CD4-positive, alpha-beta T cell treated with Interleukin-12 subunit alpha and Interleukin-12 subunit beta, for 1 hour (primary cell): ENCODE measurements at regions not wholly inside any gene's neighbourhood (a gene's known extent, or its start where the extent isn't known, plus 50 kb on each side); places are given as distances from the start of the nearest gene placed in this dataset.

Source experiments
- DNase-seq: peaks from one replicate; pipeline ENCODE4 v3.0.0-alpha.2; 2020

GRCh38 chr2:156083763-156084493, 248.6 kb downstream of the NR4A2 start:
- no peak for DNase-seq

- no peak for DNase-seq
Measured at GRCh38 chr2:156079845-156080244, 252.7 kb downstream of the NR4A2 start.

GRCh38 chr2:156077041-156077742, 255.3 kb downstream of the NR4A2 start:
- DNase-seq = no peak

GRCh38 chr2:156065912-156066311, 266.6 kb downstream of the NR4A2 start:
- DNase-seq = no peak

GRCh38 chr2:156064540-156064939, 268.0 kb downstream of the NR4A2 start:
- DNase-seq = no peak

GRCh38 chr2:156057647-156058046, 274.9 kb downstream of the NR4A2 start:
- no peak for DNase-seq

GRCh38 chr2:156054983-156055382, 277.5 kb downstream of the NR4A2 start:
- DNase-seq = no peak

GRCh38 chr2:156046900-156047299, 285.6 kb downstream of the NR4A2 start:
- DNase-seq = no peak

- no peak for DNase-seq
Measured at GRCh38 chr2:156042895-156043294, 289.6 kb downstream of the NR4A2 start.

- no peak for DNase-seq
Measured at GRCh38 chr2:156038021-156038420, 294.5 kb downstream of the NR4A2 start.

GRCh38 chr2:156037482-156037881, 295.0 kb downstream of the NR4A2 start:
- no peak for DNase-seq

- no peak for DNase-seq
Measured at GRCh38 chr2:156031121-156031520, 301.4 kb downstream of the NR4A2 start.

- DNase-seq = no peak
Measured at GRCh38 chr2:156023229-156023869, 309.2 kb downstream of the NR4A2 start.

- no peak for DNase-seq
Measured at GRCh38 chr2:156021146-156022040, 311.1 kb downstream of the NR4A2 start.

GRCh38 chr2:156019341-156019740, 313.2 kb downstream of the NR4A2 start:
- DNase-seq = no peak

- no peak for DNase-seq
Measured at GRCh38 chr2:156017341-156017885, 315.1 kb downstream of the NR4A2 start.

GRCh38 chr2:156009293-156009692, 323.2 kb downstream of the NR4A2 start:
- DNase-seq = no peak

GRCh38 chr2:156006721-156007618, 325.6 kb downstream of the NR4A2 start:
- DNase-seq = no peak

GRCh38 chr2:156005999-156006712, 326.4 kb downstream of the NR4A2 start:
- DNase-seq = no peak

GRCh38 chr2:156005531-156005930, 327.0 kb downstream of the NR4A2 start:
- DNase-seq = no peak

GRCh38 chr2:156004459-156004858, 328.1 kb downstream of the NR4A2 start:
- DNase-seq = no peak
